ENCODE measurements at regions not wholly inside any gene's neighbourhood (a gene's known extent, or its start where the extent isn't known, plus 50 kb on each side); places are given as distances from the start of the nearest gene placed in this dataset.
"Not testable (repeated sequence)": the region's sequence is repeated elsewhere in the genome, so short reads cannot be mapped to it uniquely, and the experiment has no call there.

GRCh38 chr1:148309940-148310500 is 157.9 kb upstream of the NBPF11 start:
- no peak for DNase-seq

DNA sequence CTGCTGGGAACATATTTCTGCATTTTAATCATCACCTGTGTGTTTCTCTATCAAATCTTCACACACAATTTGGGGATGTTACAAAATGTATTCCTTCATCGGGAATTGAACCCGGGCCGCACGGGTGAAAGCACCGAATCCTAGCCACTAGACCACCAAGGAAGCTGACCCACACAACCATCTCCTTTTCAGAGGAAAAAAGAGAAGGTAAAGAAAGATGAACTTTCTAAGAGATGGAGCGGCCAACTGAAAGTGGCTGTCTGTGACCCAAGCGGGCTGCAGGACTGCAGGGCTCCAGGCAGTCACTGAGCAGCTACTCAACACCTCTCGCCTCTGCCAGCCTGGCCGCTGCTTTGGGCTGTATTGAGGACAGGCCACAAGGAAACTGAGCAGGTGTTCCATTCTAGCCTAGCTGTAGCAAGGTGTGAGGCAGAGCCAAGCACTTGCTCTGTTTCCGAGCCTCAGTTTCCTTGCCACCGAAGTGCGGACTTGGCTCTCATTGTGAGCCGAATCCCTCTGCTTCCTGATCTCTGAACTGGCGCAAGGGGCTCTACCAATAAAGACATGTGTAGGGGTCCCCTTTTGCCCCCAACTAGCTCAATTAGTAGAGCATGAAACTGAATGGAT is 156.9 kb upstream of the NBPF11 start:
- DNase-seq = no peak

DNA sequence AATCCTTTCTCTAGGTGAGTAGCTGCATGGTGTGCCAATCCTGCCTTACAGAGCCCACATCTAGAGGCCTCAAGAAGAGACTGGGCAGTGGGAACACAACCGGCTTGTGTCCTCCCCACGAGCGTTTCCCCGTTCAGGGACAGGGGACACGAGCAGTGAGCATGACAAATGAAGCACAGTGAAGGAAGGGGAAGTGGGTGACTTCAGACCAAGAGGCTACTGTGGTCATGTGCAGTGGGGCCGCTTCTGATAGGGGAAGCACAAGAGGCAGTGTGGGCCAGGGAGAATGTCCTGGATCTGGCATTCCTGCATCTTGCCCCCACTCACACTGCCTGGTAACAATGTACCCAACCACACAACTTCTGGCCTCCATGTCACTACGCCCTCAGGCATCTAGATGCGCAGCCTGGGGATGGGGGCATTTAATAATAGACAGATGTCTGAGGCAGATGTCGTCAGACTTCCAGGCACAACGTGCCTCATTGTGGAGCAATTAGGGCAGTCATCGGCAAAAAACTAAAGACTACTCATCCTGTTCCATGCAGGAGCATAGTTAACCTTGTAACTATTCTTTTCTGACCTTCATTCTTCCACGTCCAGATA is 155.6 kb upstream of the NBPF11 start:
- no peak for DNase-seq

- not testable (repeated sequence) for DNase-seq
Measured at GRCh38 chr1:148304935-148305334, 152.9 kb upstream of the NBPF11 start.

- not testable (repeated sequence) for DNase-seq
Measured at GRCh38 chr1:148302586-148303364, 150.7 kb upstream of the NBPF11 start.

DNA sequence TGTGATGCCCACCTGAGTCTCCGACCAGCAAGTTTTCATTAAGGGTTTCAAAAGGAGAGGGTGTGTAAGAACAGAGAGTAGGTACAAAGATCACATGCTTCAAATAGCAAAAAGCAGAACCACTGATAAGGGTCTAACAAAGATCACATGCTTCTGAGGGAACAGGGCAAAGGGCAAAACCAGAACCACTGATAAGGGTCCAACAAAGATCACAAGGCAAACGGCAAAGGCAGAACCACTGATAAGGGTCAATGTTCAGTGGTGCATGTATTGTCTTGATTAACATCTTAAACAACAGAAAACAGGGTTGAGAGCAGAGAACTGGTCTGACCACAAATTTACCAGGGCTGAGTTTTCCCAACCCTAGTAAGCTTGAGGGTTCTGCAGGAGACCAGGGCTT is 145.8 kb upstream of the NBPF11 start:
- DNase-seq = not testable (repeated sequence)

GRCh38 chr1:148296511-148296910 is 144.4 kb upstream of the NBPF11 start:
- no peak for DNase-seq

- DNase-seq = no peak
Measured at GRCh38 chr1:148294116-148294807, 142.2 kb upstream of the NBPF11 start.

GRCh38 chr1:148293651-148294050 is 141.6 kb upstream of the NBPF11 start:
- DNase-seq = no peak

DNA sequence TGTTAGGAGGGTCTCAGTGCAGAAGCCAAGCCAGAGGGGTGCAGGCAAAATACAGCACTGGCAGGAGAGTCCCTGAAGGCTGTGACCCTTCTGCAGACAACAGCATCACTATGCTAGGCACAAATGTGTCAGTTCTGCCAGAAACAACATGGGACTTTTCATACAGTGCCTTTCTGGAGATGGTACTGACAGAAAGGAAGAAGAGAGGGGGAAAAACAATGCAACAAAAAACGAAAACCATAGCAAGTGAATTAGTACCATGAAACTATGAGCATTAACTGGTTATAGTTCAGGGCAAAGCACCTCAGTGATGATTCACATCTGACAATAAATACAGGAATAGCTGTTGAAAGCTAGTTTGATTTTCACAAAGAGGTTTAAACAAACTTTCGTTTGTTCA is 140.8 kb upstream of the NBPF11 start:
- DNase-seq = no peak

DNA sequence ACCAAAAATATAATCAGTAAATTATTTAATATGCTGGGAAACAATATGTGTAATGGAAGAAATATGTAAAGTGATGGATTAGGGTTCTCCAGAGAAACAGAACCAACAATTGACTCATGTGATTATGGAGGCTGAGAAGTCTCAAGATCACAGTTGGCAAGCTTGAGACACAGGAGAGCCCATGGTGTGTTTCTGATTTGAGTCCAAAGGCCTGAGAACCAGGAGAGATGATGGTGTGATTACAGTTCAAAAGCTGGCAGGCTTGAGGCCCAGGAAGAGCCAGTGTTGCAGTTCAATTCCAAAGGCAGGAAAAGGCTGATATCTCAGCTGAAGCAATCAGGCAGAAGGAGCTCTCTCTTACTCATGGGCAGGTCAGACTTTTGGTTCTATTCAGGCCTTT is 138.8 kb upstream of the NBPF11 start:
- no peak for DNase-seq

GRCh38 chr1:148289647-148290046 is 137.6 kb upstream of the NBPF11 start:
- DNase-seq = no peak

GRCh38 chr1:148285946-148286345 is 133.9 kb upstream of the NBPF11 start:
- DNase-seq = not testable (repeated sequence)

DNA sequence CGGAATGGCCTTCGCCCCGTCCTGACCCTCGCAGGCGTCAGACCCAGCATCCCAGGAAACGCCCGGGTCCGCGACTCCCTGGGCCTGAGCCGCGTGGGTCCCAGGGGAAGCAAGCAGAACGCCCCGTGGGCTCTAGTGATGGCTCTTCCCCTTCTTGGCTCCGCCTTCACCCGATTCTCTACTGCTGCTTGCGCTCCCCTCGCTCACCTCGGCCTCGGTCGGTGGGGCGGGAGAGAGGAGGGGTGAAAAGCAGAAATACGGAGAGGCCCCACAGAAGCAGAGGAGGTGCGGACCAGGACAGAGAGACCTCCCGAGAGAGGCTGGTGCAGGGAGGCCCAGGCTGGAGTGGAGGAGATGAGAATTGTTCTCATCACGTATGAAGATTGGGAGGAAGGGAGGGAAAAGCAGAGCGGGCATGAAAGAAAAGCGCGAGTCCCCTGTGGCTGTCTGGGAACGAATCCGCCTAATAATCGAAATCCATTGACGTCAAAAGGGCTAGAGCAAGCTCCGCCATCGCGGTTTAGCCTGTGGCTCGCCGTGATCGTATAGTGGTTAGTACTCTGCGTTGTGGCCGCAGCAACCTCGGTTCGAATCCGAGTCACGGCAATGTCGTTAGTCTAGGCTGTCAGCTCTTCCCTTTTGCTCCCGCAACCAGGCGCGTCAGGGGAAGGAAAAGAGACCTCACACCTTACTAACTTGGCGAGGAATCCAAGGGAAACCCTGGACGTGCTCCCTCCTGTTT is 128.9 kb upstream of the NBPF11 start:
- DNase-seq = not testable (repeated sequence)

DNA sequence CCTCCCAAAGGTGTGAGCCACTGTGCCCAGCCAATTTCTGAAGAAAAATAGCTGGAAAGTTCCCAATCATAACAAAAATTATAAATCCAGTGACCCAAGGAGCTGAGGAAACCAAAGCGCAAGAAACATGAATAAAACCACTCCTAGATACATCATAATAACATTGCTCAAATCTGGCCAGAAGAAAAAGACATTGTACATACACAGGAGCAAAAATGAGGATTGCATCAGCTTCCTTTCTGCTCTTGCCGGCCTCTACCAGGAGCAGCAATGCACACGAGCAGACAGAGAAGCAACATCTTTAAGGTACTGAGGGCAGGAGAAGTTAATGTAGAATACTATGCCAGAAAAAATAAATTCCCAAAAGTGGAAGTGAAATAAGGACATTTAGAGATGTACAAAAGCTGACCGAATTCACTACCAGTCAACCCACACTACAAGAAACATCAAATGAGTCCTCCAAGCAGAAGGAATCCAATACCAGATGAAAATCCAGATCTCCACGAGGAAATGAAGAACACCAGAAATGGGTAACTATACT is 127.0 kb upstream of the NBPF11 start:
- not testable (repeated sequence) for DNase-seq

DNA sequence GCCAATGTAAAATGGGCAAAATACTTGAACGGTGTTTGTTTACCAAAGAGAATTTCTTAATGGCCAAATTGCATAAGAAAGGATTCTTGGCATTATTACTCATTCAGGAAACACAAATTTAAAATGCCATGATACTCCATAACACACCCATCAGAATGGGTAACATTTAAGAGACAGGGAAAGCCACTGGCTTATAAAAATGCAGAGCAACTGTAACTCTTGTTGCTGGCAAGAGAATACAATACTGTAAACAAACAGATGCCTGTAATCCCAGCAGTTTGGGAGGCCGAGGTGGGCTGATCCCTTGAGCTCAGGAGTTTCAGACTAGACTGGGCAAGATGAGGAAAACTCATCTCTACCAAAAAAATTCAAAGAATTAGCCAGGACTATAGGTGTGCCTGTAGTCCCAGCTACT is 125.8 kb upstream of the NBPF11 start:
- not testable (repeated sequence) for DNase-seq

DNA sequence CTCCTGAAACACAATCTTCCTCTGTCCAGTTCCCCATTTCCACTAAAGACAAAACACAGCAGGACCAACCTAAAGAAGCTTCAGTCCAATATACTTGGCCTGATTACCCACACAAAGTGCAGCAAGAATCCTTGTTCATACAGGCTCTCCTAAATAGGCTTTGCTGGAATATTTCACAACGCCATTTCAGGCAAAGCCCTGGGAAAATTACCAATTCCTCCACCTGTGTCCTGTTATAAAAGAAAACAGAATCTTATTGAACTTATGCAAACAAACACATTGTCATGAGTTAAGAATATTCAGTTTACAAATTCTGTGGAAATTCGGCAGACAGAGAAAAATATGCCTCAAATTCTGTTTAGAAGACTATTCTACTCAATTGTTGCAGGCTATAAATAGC is 115.0 kb upstream of the NBPF11 start:
- DNase-seq = not testable (repeated sequence)

DNA sequence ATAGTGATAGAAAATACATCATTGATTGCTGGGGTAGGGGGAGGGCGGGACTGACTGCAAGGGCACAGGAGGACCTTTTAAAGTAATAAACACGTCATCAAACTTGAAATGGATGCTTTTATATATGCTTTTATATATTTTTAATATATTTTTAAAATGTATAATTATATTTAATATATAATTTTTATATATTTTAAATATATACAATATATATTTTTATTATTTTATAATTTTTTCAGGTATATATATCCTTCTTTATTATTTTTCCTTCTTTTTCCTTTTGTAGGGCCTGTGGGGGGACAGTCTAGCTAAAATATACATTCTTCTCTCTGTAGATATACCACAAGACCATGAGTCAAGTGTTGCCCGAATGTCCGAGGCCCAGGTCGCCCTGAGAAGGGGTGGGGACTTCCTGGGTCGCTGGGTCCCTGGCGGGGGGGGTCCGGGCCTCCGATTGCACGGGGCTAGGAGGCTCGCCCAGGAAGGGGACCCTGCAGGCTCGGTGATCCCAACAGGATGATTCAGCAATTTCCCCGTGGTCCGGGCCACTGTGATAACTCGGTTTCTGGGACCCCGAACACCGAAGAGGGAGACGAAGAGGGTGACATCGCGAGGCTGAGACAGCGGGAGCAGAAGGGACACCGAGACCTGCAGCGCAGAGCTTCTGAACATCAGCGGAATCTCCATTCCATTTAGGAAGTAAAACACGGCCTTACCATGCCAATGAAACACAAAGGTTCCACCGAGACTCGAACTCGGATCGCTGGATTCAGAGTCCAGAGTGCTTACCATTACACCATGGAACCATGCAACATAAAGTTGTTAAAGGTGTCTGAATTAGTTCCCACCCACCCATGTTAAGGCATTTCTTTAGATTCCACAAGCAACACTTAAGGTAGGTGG is 112.5 kb upstream of the NBPF11 start:
- peak; percentile 8 for DNase-seq

- no peak for DNase-seq
Measured at GRCh38 chr1:148263906-148264255, 111.8 kb upstream of the NBPF11 start.

DNA sequence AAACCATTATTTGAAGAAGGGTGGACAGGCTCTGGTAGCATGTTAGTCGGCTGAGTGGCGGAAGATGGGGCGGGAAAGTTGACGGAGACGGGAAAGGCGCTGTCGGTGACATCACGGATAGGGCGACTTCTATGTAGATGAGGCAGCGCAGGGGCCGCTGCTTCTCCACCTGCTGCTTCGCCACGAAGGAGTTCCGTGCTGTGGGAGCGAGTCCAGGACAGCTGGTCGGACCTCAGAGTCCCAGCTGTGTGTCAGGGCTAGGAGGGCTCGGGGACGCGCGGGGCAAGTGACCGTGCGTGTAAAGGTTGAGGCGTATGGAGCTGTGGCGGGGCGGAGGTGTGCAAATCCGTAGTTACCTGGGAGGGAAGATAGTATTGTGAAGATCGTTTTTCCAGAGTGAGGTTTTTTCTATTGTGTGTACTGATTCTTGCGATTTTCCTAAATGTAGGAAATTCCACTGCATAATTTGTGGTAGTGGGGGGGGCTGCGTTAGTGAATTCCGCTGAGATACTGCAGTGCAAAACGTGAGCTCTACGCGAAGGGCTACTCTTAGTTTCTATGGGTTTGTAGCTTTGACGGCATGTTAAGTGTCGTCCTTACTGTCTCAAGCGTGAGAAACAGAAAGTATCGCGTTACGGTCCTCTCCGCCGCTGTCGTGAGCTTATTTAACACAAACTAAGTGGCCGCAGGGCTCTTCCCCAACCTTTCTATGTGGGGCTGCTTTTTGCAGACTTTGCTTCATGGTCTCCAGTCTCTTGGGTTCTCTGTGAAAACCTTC is 111.2 kb upstream of the NBPF11 start:
- DNase-seq = peak; percentile 86

Measured in NCI-H748 treated with DMSO at 0.1 percent for 48 hours (cell line).